ENCODE measurements at regions not wholly inside any gene's neighbourhood (a gene's known extent, or its start where the extent isn't known, plus 50 kb on each side); places are given as distances from the start of the nearest gene placed in this dataset.
"Not testable (repeated sequence)": the region's sequence is repeated elsewhere in the genome, so short reads cannot be mapped to it uniquely, and the experiment has no call there.

GRCh38 chr19:57035740-57036139 is 84.0 kb upstream of the USP29 start:
- not testable (repeated sequence) for DNase-seq

GRCh38 chr19:57037556-57037955 is 82.2 kb upstream of the USP29 start:
- no peak for DNase-seq

GRCh38 chr19:57047743-57048142 is 72.0 kb upstream of the USP29 start:
- no peak for DNase-seq

GRCh38 chr19:57050863-57051262 is 68.9 kb upstream of the USP29 start:
- DNase-seq: no peak

- DNase-seq: no peak
Observed at GRCh38 chr19:57052081-57052480, 67.7 kb upstream of the USP29 start.

- DNase-seq: no peak
Observed at GRCh38 chr19:57053401-57053800, 66.4 kb upstream of the USP29 start.

GRCh38 chr19:57055956-57056355 is 63.8 kb upstream of the USP29 start:
- DNase-seq: no peak

- no peak for DNase-seq
Observed at GRCh38 chr19:57057036-57057686, 62.6 kb upstream of the USP29 start.

GRCh38 chr19:57058871-57059270 is 60.9 kb upstream of the USP29 start:
- no peak for DNase-seq

GRCh38 chr19:57063070-57063469 is 56.7 kb upstream of the USP29 start:
- no peak for DNase-seq

- no peak for DNase-seq
Observed at GRCh38 chr19:57067440-57067839, 52.3 kb upstream of the USP29 start.

GRCh38 chr19:57068311-57068710 is 51.5 kb upstream of the USP29 start:
- no peak for DNase-seq

- peak in 1 of 2 experiments; percentile 24 for DNase-seq
Observed at GRCh38 chr19:57068921-57069697, 50.7 kb upstream of the USP29 start.
